T47D (cell line): ENCODE measurements at regions not wholly inside any gene's neighbourhood (a gene's known extent, or its start where the extent isn't known, plus 50 kb on each side); places are given as distances from the start of the nearest gene placed in this dataset.
"Not testable (repeated sequence)": the region's sequence is repeated elsewhere in the genome, so short reads cannot be mapped to it uniquely, and the experiment has no call there.

Source experiments
- DNase-seq, 2 experiments: peaks; one replicate each; pipeline versions ENCODE4 v3.0.0 to v3.0.0-alpha.2; 2011 to 2012; ENCODE audit warnings: low read depth in 1 of 2, low spot score in 1 of 2
- JUND ChIP-seq: IDR thresholded peaks from 2 replicates; pipeline ENCODE4 v1.6.1; 2012; ENCODE audit warnings: low read depth
- in situ Hi-C: cut with HindIII; loops from 2 replicates; pipeline ENCODE4 v1.10.0; 2016; ENCODE audit warnings: low sequenced_read_pairs, low pct_unique_long_range_greater_than_20kb

GRCh38 chr13:54234607-54235006, 1206.0 kb downstream of the OLFM4 start:
- no peak for DNase-seq
- no peak for TF ChIP-seq JUND
- in situ Hi-C loops, result no loop called here

DNA sequence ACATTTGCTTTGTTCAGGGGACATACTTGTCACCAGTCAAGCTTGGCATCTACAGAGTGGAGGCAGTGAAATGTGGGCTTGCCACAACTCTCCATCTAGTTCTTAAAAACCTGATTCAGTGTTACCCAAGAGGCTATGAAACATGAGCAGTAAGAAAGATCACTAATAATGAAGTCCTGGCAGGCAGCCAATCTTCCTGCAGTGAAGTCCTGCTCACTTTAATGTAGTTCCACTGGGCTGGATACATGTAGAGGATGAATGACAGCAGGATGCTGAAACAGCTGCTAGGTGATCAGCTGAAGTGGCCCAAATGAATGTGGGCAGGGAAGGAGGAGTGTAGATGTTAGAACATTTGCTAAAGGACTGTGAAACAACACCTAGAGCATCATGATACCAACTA, 1213.1 kb downstream of the OLFM4 start:
- in situ Hi-C loops, result no loop called here

GRCh38 chr13:54248306-54248705, 1219.7 kb downstream of the OLFM4 start:
- no peak for DNase-seq
- in situ Hi-C loops, result no loop called here
- no peak for TF ChIP-seq JUND

More for the DNA sequence above, 1213.1 kb downstream of the OLFM4 start:
- TF ChIP-seq JUND, result no peak
- peak in 1 of 2 experiments; percentile 16 for DNase-seq

DNA sequence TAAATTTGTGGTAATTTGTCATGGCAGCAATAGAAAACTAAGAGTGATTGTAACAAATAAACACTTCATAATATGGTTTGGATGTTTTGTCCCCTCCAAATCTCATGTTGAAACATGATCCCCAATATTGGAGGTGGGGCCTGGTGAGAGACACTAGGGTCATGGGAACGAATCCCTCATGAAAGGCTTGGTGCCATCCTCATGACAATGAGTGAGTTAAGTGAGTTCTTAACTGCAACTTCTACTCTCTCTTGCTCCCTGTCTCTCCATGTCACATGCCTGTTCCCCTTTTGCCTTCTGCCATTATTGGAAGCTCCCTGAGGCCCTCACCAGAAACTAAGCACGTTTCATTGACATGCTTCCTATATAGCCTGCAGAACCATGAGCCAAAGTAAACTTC, 1233.2 kb downstream of the OLFM4 start:
- TF ChIP-seq JUND, result no peak
- no peak for DNase-seq
- in situ Hi-C loops, result no loop called here

GRCh38 chr13:54263868-54264267, 1235.3 kb downstream of the OLFM4 start:
- no peak for DNase-seq
- in situ Hi-C loops, result no loop called here
- no peak for TF ChIP-seq JUND

- in situ Hi-C loops, result not testable (repeated sequence)
Observed at GRCh38 chr13:54267253-54267668, 1238.6 kb downstream of the OLFM4 start.

DNA sequence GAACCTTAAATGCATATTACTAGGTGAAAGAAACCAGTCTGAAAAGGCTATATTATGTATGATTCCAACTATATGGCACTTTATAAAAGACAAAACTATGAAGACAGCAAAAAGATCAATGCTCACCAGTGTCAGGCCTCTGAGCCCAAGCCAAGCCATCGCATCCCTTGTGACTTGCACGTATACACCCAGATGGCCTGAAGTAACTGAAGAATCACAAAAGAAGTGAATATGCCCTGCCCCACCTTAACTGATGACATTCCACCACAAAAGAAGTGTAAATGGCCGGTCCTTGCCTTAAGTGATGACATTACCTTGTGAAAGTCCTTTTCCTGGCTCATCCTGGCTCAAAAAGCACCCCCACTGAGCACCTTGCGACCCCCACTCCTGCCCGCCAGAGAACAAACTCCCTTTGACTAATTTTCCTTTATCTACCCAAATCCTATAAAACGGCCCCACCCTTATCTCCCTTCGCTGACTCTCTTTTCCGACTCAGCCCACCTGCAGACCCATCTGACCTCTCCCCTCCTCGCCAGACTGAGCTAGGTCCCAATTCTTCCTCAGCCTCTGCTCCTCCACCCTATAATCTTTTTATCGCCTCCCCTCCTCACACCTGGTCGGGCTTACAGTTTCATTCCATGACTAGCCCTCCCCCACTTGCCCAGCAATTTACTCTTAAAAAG, 1239.5 kb downstream of the OLFM4 start:
- in situ Hi-C loops, DNase-seq: not testable (repeated sequence)

More at GRCh38 chr13:54267253-54267668, 1238.6 kb downstream of the OLFM4 start:
- DNase-seq, result not testable (repeated sequence)

- DNase-seq, result no peak
- no peak for TF ChIP-seq JUND
- in situ Hi-C loops, result no loop called here
Observed at GRCh38 chr13:54287062-54287764, 1258.6 kb downstream of the OLFM4 start.

DNA sequence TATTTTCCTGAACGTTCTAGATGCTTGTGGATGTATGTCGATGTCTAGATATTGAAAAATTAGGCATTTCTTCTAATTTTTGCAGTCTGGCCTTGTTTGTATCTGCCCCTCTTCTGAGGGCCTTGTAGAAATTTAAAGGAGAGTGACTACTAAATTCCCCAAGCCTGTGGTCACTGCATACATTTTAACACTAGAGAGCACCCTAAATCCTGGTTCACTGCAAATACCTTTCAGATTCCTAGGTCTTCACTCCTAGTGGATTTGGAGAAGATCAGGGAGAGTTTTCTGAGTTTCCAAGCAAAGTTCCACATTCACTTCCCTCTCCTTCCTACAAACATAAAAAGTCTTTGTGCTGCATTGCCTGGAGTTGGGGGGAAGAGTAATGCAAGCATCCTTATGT, 1272.5 kb downstream of the OLFM4 start:
- TF ChIP-seq JUND, result no peak
- in situ Hi-C loops, result no loop called here
- peak in 1 of 2 experiments; percentile 66 for DNase-seq

DNA sequence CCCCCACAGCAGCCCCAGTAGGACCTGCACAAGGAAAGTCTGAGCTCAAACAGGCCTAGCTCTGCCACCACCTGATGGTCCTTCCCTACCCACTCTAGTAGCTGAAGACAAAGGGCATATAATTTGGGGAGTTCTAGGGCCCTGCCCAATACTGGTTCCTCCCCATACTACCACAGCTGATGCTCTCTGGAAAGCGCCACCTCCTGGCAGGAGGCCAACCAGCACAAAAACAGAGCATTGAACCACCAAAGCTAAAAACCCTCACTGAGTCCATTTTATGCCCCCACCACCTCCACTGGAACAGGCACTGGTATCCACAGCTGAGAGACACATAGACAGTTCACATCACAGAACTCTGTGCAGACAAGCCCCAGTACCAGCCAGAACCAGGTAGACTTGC, 1276.8 kb downstream of the OLFM4 start:
- in situ Hi-C loops, result no loop called here
- no peak for DNase-seq
- TF ChIP-seq JUND, result no peak

GRCh38 chr13:54312885-54313284, 1284.3 kb downstream of the OLFM4 start:
- TF ChIP-seq JUND, result no peak
- DNase-seq, result no peak
- in situ Hi-C loops, result no loop called here

DNA sequence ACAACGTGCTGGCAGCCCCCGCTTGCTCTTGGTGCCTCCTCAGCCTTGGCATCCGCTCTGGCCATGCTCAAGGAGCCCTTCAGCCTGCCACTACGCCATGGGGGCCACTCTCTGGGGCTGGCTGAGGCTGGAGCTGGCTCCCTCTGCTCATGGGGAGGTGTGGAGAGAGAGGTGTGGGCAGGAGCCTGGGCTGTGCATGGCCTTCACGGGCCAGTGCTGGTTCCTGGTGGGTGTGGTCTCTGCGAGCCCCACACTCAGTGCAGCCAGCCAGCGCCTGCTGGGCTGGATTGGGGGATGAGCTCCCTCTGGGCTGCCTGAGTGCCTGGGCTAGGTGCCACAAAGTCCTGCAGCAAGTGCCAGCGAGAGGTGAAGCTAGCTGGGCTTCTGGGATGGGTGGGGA, 1289.1 kb downstream of the OLFM4 start:
- no peak for TF ChIP-seq JUND
- no peak for DNase-seq
- in situ Hi-C loops, result no loop called here

- TF ChIP-seq JUND, result no peak
- no peak for DNase-seq
- in situ Hi-C loops, result no loop called here
Observed at GRCh38 chr13:54337540-54337939, 1308.9 kb downstream of the OLFM4 start.
